NCI-H2029 treated with DMSO at 0.1 percent for 48 hours (cell line): ENCODE measurements at regions not wholly inside any gene's neighbourhood (a gene's known extent, or its start where the extent isn't known, plus 50 kb on each side); places are given as distances from the start of the nearest gene placed in this dataset.

Experiments
- DNase-seq: peaks from one replicate; lab custom pipeline; 2025; lab: John Stamatoyannopoulos, UW

DNA sequence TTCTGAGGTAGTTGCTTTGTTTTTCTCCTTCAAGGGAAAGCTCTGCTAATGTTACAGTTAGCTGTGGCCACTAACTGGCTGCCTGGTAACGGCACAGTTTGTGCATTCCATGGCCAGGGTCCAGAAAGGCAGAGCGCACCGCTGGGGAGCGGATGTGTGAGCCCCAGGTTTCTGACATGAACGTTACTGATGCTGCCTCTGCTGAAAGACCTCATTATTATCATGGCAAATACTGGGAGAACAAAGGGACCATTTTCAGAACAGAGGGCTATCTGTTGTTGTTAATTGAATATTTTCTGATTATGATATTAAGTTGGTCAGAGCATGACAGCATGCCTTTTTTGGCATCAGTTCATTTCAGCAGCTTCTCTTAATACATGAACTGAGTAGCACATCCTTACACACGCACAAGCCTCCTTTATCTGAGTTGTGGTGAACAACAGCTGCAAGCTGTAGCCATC lies 134.1 kb downstream of the NUDT12 start:
- no peak for DNase-seq

DNA sequence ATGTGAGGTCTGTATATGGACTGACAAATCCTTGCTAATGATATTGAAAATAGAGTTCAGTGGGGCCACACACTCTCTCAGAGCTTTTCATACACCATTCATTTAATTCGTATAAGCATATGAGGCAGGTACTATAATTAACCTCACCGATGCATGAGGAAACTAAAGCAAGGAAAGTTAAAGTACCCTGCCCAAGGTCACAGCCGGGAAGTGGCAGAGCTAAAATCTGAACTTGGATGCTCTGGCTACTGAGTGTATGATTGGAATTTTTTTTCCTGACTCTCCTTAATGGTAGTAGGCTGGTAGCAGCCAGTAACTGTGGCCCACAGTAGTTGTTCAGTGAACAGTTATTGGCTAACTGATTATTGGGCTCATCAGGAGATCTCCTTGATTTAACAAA lies 135.3 kb downstream of the NUDT12 start:
- DNase-seq = no peak

GRCh38 chr5:103425686-103426454 lies 136.7 kb downstream of the NUDT12 start:
- no peak for DNase-seq

GRCh38 chr5:103424453-103425205 lies 138.0 kb downstream of the NUDT12 start:
- no peak for DNase-seq

DNA sequence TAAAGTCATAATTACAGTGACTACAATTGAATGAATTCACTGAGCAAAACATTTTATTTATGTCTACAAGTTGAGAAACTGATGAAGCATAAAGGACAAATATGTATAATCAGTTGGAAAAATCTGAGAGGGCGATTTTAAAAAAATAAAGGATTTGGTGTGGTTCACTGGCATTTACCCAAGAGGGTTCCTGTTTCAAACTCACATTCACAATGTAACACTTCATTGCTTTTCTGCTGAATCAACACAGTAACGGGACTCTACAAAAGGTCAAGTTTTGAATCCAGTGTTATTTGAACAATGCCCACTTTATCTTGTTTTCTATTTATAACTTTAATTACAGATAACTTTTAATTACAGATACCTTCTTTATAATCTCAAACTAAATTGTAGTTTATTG lies 138.6 kb downstream of the NUDT12 start:
- peak; percentile 50 for DNase-seq

GRCh38 chr5:103422756-103423155 lies 139.8 kb downstream of the NUDT12 start:
- DNase-seq = no peak

- no peak for DNase-seq
Observed at GRCh38 chr5:103414604-103415003, 148.0 kb downstream of the NUDT12 start.

- DNase-seq = no peak
Observed at GRCh38 chr5:103411711-103412110, 150.9 kb downstream of the NUDT12 start.

GRCh38 chr5:103410172-103410571 lies 151.6 kb downstream of the MACIR start:
- DNase-seq = no peak

DNA sequence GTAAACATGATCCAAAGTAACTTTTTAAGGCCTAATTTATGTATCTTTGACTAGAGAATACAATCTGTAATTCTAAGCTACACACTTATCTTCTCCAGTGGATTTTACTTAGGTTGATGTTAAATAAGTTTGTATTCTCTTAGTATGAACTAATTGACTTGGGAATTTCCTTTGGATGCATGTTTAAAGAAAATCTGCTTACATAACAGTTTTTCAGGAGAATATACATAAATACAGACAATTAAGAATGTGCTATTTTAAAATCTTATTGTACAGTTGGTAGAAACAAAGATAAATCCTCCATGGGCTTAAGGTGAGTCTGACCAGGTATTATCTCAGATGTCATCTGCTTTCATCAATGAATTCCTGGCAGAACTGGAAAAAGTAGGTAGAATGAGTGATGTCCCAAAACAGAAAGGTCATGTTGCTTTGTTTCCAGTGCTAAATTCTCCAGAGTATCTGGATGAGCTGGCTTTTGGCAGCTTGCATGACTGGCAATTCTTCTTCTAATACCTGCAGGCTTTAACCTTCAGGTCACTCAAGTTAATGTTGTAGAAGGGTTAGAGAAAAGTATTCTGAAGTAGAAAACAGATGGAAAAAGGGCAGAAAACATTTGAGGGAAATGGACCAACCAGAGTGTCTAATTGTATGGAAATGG lies 150.6 kb downstream of the MACIR start:
- DNase-seq = no peak

GRCh38 chr5:103408408-103408807 lies 149.8 kb downstream of the MACIR start:
- DNase-seq = no peak

GRCh38 chr5:103407402-103407801 lies 148.8 kb downstream of the MACIR start:
- DNase-seq = no peak

DNA sequence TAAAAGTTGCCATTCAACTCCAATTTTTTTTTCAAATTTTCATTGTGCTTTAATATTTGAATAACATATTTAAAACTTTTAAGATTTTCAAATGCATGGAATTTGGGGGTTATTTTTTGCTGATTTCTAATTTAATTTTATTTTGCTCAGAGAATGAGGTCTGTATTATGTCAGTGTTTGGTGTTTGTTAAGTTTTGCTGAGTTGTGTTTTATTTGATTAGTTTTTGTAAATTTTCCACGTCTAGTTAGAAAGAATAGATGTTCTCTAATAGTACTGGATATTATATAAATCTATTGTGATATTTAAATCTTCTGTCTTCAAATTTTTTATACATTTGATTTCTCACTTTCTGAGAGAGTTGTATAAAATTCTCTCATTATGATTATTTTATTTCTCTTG lies 145.9 kb downstream of the MACIR start:
- DNase-seq = no peak

DNA sequence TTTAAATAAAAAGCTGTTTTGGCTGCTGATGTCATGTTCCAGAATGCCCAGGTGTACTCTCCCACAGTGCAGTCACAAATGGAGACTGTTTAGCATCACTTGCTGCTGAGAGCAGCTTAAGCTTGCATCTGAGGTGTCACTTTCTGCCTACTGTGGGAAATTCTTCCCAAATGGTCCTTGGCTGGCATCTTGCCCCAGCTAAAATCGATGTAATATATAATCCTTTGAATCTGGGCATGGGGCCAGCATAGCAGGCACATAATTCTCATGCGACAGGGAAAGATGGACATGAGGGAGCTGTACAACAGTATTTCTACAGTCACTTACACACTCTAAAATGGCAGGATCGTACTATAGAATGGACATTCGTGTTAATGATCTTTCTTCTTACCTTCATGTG lies 144.3 kb downstream of the MACIR start:
- DNase-seq = no peak

GRCh38 chr5:103397739-103398581 lies 139.4 kb downstream of the MACIR start:
- DNase-seq = no peak

DNA sequence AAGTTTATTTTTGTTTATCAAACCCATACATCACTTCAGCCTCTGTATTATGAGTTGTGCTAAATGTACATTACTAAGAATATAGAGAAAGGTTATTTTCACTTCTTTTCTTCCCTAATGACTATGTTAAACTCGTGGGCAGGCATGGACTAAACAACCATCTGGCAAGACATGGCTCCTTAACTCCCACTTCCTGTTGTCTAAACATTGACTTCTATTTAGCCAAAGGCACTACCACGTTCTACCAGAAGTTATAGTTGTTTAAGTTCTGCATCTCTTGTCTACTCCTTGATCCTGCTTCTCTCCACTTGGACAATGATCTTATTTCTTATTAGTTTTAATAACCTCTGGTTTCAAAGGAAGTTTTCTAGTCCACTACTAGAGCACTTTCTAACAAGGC lies 136.1 kb downstream of the MACIR start:
- no peak for DNase-seq

GRCh38 chr5:103393101-103393754 lies 134.7 kb downstream of the MACIR start:
- DNase-seq = no peak

- no peak for DNase-seq
Observed at GRCh38 chr5:103391659-103392058, 133.1 kb downstream of the MACIR start.

- DNase-seq = no peak
Observed at GRCh38 chr5:103389846-103390245, 131.3 kb downstream of the MACIR start.

DNA sequence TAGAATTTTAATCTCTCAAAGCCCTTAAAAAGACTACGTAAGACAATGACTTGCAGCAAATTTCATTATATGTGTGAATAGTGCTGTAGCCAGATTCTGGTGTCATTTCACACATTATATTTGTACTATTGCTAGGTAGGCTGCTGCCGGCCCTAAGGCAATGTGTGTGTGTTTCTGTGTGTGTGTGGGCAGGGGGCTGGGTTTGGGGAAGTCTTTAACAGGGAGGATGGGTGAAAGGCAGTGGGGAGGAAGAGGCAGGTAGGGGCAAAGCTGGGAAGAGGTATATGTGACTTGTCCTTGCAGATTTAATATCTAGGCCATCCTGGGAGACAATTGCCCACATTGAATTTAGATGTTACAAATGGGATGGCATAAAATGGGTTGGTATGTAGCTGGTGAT lies 130.8 kb downstream of the MACIR start:
- DNase-seq = no peak

DNA sequence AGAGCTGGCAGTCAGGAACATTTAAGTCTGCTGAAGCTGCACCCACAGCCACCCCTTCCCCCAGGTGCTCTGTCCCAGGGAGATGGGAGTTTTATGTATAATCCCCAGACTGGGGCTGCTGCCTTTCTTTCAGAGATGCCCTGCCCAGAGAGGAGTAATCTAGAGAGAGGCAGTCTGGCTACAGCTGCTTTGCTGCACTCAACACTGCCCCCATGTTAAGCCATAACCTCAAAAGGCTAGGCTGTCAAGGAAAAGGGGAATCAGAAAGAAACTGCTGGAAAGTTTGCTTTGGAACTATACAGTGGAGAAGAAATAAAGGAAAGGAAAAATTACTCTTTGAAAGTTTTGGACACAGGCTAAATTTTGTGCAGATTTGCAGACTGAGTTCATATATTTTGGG lies 127.2 kb downstream of the MACIR start:
- no peak for DNase-seq
